Esophagus squamous epithelium (tissue), 5 donors: ENCODE measurements at regions not wholly inside any gene's neighbourhood (a gene's known extent, or its start where the extent isn't known, plus 50 kb on each side); places are given as distances from the start of the nearest gene placed in this dataset.

Experiments used
- DNase-seq: peaks from one replicate; lab custom pipeline; 2025; lab: John Stamatoyannopoulos, UW
- H3K27ac ChIP-seq, 4 donors: fragments of 200-600 bp; sonication (generic); one replicate each; pipeline ENCODE4 v1.5.1; 2016 to 2019; ENCODE audit warnings: mild to moderate bottlenecking in 1 of 4
- H3K27me3 ChIP-seq, 4 donors: fragments of 200-600 bp; sonication (generic); 1 replicate in 3 of 4; 2 replicates in 1 of 4; pipeline versions ENCODE4 v1.5.1 to v1.6.0; 2017 to 2021; ENCODE audit warnings: antibody characterized with exemption in 1 of 4
- H3K36me3 ChIP-seq, 3 donors: fragments of 200-600 bp; sonication (generic); one replicate each; pipeline ENCODE4 v1.5.1; 2016 to 2019
- H3K4me1 ChIP-seq, 3 donors: fragments of 200-600 bp; sonication (generic); one replicate each; pipeline ENCODE4 v1.5.1; 2017 to 2019
- H3K4me3 ChIP-seq, 4 donors: fragments of 200-600 bp; sonication (generic); 1 replicate in 3 of 4; 2 replicates in 1 of 4; pipeline ENCODE4 v1.5.1; 2016 to 2019; ENCODE audit warnings: mild to moderate bottlenecking in 2 of 4, moderate library complexity in 1 of 4
- H3K9me3 ChIP-seq, 3 donors: fragments of 200-600 bp; sonication (generic); one replicate each; pipeline ENCODE4 v1.5.1; 2016 to 2019
- POLR2A ChIP-seq, 4 donors: fragments of 450-650 bp; IDR thresholded peaks; one replicate each; pipeline ENCODE4 v1.6.1; 2017; ENCODE audit warnings: antibody characterized with exemption in 4 of 4, mild to moderate bottlenecking in 4 of 4, moderate library complexity in 3 of 4
- WGBS, 2 donors: methylation state at CpG; one replicate each; pipeline ENCODE4 v1.1.5; 2018; 5-methylcytosine and 5-hydroxymethylcytosine counted together
- intact Hi-C: fragments of 100-400 bp; cut with DNase I; formaldehyde crosslinking; loops from one replicate; pipeline ENCODE4 v1.15.0; 2022
- TF ChIP-seq, protein P1 (sequence below), 6 experiments: fragments of 450-650 bp in 4 of 6; fragments of 200-600 bp in 2 of 6; sonication (generic) in 2 of 6; IDR thresholded peaks; one replicate each; pipeline ENCODE4 v1.5.1; 2016 to 2019; ENCODE audit warnings: antibody characterized with exemption in 6 of 6, mild to moderate bottlenecking in 4 of 6, moderate library complexity in 4 of 6
- donor health status: DM: yes; HTN: yes; CAD: no.

DNA sequence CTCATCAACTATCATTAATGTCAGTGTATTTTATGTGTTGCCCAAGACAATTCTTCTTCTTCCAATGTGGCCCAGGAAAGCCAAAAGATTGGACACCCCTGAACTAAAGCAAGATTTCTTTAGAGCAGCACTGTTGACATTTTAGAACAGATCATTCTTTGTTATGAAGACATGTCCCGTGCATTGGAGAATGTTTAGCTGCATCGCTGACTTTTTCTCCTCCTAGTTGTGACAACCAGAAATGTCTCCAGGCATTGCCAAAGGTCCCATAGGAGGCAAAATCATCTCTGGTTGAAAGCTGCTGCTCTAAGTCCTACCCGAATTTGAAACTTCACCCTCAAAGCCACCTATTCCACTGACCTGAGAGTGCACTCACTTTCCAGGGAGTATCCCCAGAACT is 62.7 kb upstream of the IRX6 start:
- Histone ChIP-seq H3K4me3 (no peak overlapping the region), H3K27ac (no peak overlapping the region), H3K4me1 (no peaks in the 10 kb centered on the region), H3K27me3 (peaks cover 0 to 4% (median 0%) of the 10 kb centered on the region in 4 donors), H3K36me3 (no peaks in the 10 kb centered on the region), H3K9me3 (no peaks in the 10 kb centered on the region)
- TF ChIP-seq POLR2A (IDR thresholded peaks at IDR 0.05): no peak
- TF ChIP-seq, protein P1, sequence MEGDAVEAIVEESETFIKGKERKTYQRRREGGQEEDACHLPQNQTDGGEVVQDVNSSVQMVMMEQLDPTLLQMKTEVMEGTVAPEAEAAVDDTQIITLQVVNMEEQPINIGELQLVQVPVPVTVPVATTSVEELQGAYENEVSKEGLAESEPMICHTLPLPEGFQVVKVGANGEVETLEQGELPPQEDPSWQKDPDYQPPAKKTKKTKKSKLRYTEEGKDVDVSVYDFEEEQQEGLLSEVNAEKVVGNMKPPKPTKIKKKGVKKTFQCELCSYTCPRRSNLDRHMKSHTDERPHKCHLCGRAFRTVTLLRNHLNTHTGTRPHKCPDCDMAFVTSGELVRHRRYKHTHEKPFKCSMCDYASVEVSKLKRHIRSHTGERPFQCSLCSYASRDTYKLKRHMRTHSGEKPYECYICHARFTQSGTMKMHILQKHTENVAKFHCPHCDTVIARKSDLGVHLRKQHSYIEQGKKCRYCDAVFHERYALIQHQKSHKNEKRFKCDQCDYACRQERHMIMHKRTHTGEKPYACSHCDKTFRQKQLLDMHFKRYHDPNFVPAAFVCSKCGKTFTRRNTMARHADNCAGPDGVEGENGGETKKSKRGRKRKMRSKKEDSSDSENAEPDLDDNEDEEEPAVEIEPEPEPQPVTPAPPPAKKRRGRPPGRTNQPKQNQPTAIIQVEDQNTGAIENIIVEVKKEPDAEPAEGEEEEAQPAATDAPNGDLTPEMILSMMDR (IDR thresholded peaks at IDR 0.05): no peak
- intact Hi-C loops: no loop called here
- DNase-seq: no peak
- WGBS, 2 donors: 62 to 77% methylated on average over 3 of the region's 3 CpGs

DNA sequence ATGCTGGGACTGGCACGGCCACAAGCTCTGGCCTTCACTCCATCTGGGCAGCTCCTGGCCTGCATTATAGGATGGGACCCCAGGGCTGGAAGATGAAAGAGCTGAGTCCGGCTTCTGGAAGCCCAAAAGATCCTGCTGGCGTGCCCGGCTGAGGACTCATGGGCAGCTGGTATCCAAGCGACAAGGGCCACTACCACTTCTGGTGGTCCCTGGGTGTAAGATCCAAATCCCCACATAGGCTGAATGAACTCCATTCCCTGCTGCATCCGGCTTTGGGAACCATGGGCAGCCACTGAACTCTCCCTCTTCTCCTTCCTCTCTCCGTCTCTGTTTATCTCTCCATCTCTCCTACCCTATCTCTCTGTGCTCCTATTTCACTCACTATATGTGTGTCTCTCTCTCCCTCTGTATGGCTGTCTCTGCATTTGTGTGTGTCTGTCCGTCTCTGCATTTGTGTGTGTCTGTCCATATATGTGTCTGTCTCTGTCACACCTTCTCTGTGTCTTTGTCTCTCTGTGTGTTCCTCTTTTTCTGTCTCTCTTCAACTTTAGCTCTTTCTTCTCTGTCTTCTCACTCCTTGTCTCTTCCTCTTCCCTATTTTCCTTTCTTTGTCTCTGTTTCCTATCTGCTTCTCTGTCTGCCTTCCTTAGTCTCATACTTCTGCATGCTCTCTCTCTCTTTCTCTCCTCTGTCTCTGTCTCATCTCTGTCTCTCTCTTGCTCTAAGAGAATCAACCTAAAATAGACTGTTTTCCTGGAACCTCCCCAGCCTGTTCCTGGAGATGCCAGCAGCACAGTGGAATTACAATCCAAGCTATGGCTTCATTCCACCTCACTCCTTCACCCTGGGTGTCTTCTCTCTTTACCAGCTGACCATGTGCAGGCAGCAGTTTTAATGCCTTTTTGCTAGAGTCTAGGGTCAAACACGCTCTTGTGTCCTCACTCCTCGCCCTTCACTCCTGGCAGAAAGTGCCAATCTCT is 60.4 kb upstream of the IRX6 start:
- intact Hi-C loops: no loop called here
- Histone ChIP-seq H3K9me3 (no peaks in the 10 kb centered on the region), H3K27ac (no peak overlapping the region), H3K27me3 (no peaks in the 10 kb centered on the region), H3K4me3 (no peak overlapping the region), H3K36me3 (no peaks in the 10 kb centered on the region), H3K4me1 (no peaks in the 10 kb centered on the region)
- DNase-seq: no peak
- 78 to 83% methylated on average over 10 of the region's 10 CpGs for WGBS, 2 donors
- TF ChIP-seq, protein P1 (IDR thresholded peaks at IDR 0.05): no peak
- no peak for TF ChIP-seq POLR2A (IDR thresholded peaks at IDR 0.05)

DNA sequence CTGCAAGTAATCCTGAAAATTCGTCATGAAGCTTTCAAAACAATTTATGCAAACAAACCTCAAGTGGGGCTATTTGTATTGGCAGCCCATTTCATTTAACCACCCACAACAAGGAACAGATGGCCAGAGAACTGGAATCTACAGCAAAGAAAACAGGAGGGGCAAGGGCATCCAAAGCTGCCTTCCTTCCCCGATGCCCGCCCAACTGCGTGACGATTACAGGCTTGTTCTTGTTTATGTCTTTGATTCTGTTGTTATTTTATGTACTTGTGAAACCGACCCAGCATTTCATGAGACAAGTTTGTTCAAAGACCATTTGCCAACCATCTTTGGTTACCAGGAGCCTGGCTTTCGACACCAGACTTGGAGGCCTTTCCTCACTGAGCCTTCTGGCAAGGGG is 59.1 kb upstream of the IRX6 start:
- DNase-seq: no peak
- WGBS, 2 donors: 40 to 49% methylated on average over 7 of the region's 7 CpGs
- intact Hi-C loops: no loop called here

DNA sequence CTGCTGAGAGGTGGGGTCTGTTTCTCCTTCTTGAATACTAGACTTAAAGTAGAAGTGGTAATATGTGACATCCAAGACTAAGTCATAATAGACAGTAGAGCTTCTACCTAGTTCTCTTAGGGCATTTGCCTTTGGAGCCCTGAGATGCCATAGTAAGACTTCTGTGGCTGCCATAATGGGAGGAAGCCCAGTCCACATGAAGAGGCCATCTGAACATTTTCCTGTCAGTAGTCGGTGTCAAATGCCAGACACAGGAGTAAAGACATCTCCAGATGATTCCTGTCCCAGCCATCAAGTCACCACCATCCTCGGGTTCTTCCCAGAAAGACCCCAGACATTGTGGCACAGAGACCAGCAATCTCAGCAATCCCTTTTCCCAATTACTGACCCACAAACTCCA is 58.1 kb upstream of the IRX6 start:
- intact Hi-C loops: no loop called here
- no peak overlapping the region for H3K4me3 ChIP-seq
- H3K27me3 ChIP-seq: peaks cover 0 to 6% (median 0%) of the 10 kb centered on the region in 4 donors
- H3K9me3 ChIP-seq: no peaks in the 10 kb centered on the region
- 67 to 86% methylated on average over 1 to 2 of the region's 2 CpGs for WGBS, 2 donors
- H3K4me1 ChIP-seq: no peaks in the 10 kb centered on the region
- no peaks in the 10 kb centered on the region for H3K36me3 ChIP-seq
- DNase-seq: no peak
- H3K27ac ChIP-seq: no peak overlapping the region
- no peak for TF ChIP-seq POLR2A (IDR thresholded peaks at IDR 0.05)
- TF ChIP-seq, protein P1 (IDR thresholded peaks at IDR 0.05): no peak

More for the DNA sequence above, 59.1 kb upstream of the IRX6 start:
- TF ChIP-seq, protein P1 (IDR thresholded peaks at IDR 0.05): no peak
- TF ChIP-seq POLR2A (IDR thresholded peaks at IDR 0.05): no peak
- H3K27me3 ChIP-seq: peaks cover 0 to 1% (median 0%) of the 10 kb centered on the region in 4 donors
- no peaks in the 10 kb centered on the region for H3K4me1 ChIP-seq
- no peaks in the 10 kb centered on the region for H3K9me3 ChIP-seq
- no peak overlapping the region for H3K27ac ChIP-seq
- H3K4me3 ChIP-seq: no peak overlapping the region
- no peaks in the 10 kb centered on the region for H3K36me3 ChIP-seq

DNA sequence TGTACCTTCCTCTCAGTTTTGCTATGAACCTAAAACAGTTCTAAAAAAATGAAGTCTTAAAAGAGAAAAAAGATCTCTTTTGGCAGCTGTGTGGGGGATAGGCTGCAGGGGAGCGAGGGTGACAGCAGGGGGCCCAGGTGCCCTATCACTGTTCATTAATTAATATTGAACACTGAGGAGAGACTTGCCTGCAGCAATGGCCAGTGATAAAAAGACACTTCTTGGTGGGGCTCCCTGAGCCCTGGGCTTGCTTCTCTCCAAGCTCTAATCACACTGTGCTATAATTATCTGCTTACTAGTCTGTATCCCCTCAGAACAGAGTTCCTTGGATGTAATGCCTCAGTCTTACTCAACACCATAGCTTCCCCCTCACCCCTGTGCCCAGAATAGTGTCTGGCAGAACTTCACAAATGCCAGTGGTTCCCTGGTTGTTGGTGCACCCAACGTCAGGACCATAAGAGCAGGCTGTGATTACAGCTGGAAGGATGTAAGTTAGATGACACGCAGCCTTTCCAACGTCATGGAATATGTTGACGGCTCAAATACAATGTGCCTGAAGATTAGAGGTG is 52.0 kb upstream of the IRX6 start:
- H3K27ac ChIP-seq: peak overlapping the region in 1 of 4 donors; percentile 36
- no peak overlapping the region for H3K4me3 ChIP-seq
- H3K4me1 ChIP-seq: peaks cover 0 to 46% (median under 1%) of the 10 kb centered on the region in 3 donors
- intact Hi-C loops: no loop called here
- WGBS, 2 donors: 80 to 81% methylated on average over 5 of the region's 5 CpGs
- H3K27me3 ChIP-seq: peaks cover 0 to 6% (median 0%) of the 10 kb centered on the region in 4 donors
- H3K36me3 ChIP-seq: no peaks in the 10 kb centered on the region
- no peak for DNase-seq
- no peaks in the 10 kb centered on the region for H3K9me3 ChIP-seq
- no peak for TF ChIP-seq POLR2A (IDR thresholded peaks at IDR 0.05)
- TF ChIP-seq, protein P1 (IDR thresholded peaks at IDR 0.05): no peak
